Trophoblast cell (in vitro differentiated cells and primary cell): ENCODE measurements at regions not wholly inside any gene's neighbourhood (a gene's known extent, or its start where the extent isn't known, plus 50 kb on each side); places are given as distances from the start of the nearest gene placed in this dataset.

ENCODE experiments used
- DNase-seq, 2 donors: peaks; one replicate each; pipeline ENCODE4 v3.0.0-alpha.2; 2016
- H2AFZ ChIP-seq: 2 replicates; pipeline ENCODE4 v1.6.1; 2013; ENCODE audit warnings: low read length, moderate library complexity, mild to moderate bottlenecking; ENCODE audit not compliant: insufficient read depth, poor library complexity
- H2AK5ac ChIP-seq: 2 replicates; pipeline ENCODE4 v1.6.1; 2013; ENCODE audit warnings: mild to moderate bottlenecking, low read length
- H2BK120ac ChIP-seq: 2 replicates; pipeline ENCODE4 v1.6.1; 2013; ENCODE audit warnings: low read length, mild to moderate bottlenecking, moderate library complexity; ENCODE audit not compliant: insufficient read depth, poor library complexity
- H2BK12ac ChIP-seq: 2 replicates; pipeline ENCODE4 v1.6.1; 2013; ENCODE audit warnings: mild to moderate bottlenecking, low read length, moderate library complexity
- H2BK5ac ChIP-seq: 2 replicates; pipeline ENCODE4 v1.6.1; 2013; ENCODE audit warnings: low read length, low read depth, moderate library complexity, mild to moderate bottlenecking; ENCODE audit not compliant: poor library complexity
- H3K14ac ChIP-seq: 2 replicates; pipeline ENCODE4 v1.6.1; 2013; ENCODE audit warnings: mild to moderate bottlenecking, low read length
- H3K18ac ChIP-seq: 2 replicates; pipeline ENCODE4 v1.6.1; 2013; ENCODE audit warnings: mild to moderate bottlenecking, low read length
- H3K23ac ChIP-seq: 2 replicates; pipeline ENCODE4 v1.6.1; 2013; ENCODE audit warnings: low read length
- H3K27ac ChIP-seq: 2 replicates; pipeline ENCODE4 v1.5.1; 2013; ENCODE audit warnings: low read depth, mild to moderate bottlenecking, inconsistent platforms, low read length, moderate library complexity
- H3K27me3 ChIP-seq: 2 replicates; pipeline ENCODE4 v1.6.1; 2013; ENCODE audit warnings: inconsistent platforms, mild to moderate bottlenecking, low read length, moderate library complexity; ENCODE audit not compliant: insufficient read depth
- H3K36me3 ChIP-seq, 2 experiments: 1 replicate in 1 of 2; 2 replicates in 1 of 2; pipeline ENCODE4 v1.6.1; 2013; ENCODE audit warnings: low read length in 2 of 2, mild to moderate bottlenecking in 2 of 2, moderate library complexity in 1 of 2; ENCODE audit not compliant: insufficient read depth in 2 of 2, control insufficient read depth in 1 of 2
- H3K4ac ChIP-seq: 2 replicates; pipeline ENCODE4 v1.6.1; 2013; ENCODE audit warnings: low read depth, mild to moderate bottlenecking, low read length, moderate library complexity
- H3K4me1 ChIP-seq, 2 experiments: 1 replicate in 1 of 2; 2 replicates in 1 of 2; pipeline ENCODE4 v1.6.1; 2013; ENCODE audit warnings: low read length in 2 of 2, mild to moderate bottlenecking in 2 of 2, moderate library complexity in 1 of 2; ENCODE audit not compliant: insufficient read depth in 2 of 2, control insufficient read depth in 1 of 2
- H3K4me2 ChIP-seq: 2 replicates; pipeline ENCODE4 v1.6.1; 2013; ENCODE audit warnings: inconsistent platforms, mild to moderate bottlenecking, low read length, moderate library complexity
- H3K4me3 ChIP-seq: 2 replicates; pipeline ENCODE4 v1.5.1; 2013; ENCODE audit warnings: mild to moderate bottlenecking, low read depth, low read length, inconsistent platforms
- H3K79me1 ChIP-seq: one replicate; pipeline ENCODE4 v1.6.1; 2013; ENCODE audit warnings: low read length
- H3K79me2 ChIP-seq: 2 replicates; pipeline ENCODE4 v1.6.1; 2013; ENCODE audit warnings: low read length, mild to moderate bottlenecking; ENCODE audit not compliant: control insufficient read depth, insufficient read depth, poor library complexity
- H3K9ac ChIP-seq: 2 replicates; pipeline ENCODE4 v1.6.1; 2013; ENCODE audit warnings: mild to moderate bottlenecking, low read length
- H3K9me3 ChIP-seq: 2 replicates; pipeline ENCODE4 v1.6.1; 2013; ENCODE audit warnings: low read depth, mild to moderate bottlenecking, control low read depth, inconsistent platforms, low read length; ENCODE audit not compliant: insufficient read depth
- H4K12ac ChIP-seq: 2 replicates; pipeline ENCODE4 v1.6.1; 2013; ENCODE audit warnings: low read depth, mild to moderate bottlenecking, low read length, moderate library complexity
- H4K8ac ChIP-seq: 2 replicates; pipeline ENCODE4 v1.6.1; 2013; ENCODE audit warnings: low read depth, mild to moderate bottlenecking, low read length, moderate library complexity
- H4K91ac ChIP-seq: one replicate; pipeline ENCODE4 v1.6.1; 2013; ENCODE audit warnings: low read depth, mild to moderate bottlenecking, low read length, moderate library complexity
- WGBS: extraction: QIAGEN DNeasy Blood & Tissue Kit; methylation state at CpG from one replicate; pipeline ENCODE4 v1.1.7; 2013; ENCODE audit warnings: missing lambda C conversion rate; ENCODE audit not compliant: insufficient read length, insufficient coverage; ENCODE audit errors: extremely low coverage; 5-methylcytosine and 5-hydroxymethylcytosine counted together

- Histone ChIP-seq H3K14ac (no peak overlapping the region), H3K4ac (no peak overlapping the region), H3K9ac (no peak overlapping the region), H3K79me1 (no peaks in the 10 kb centered on the region), H2AK5ac (no peak overlapping the region), H3K4me2 (no peak overlapping the region), H3K18ac (no peak overlapping the region), H3K27ac (no peak overlapping the region), H3K36me3 (no peaks in the 10 kb centered on the region), H3K9me3 (no peaks in the 10 kb centered on the region), H4K12ac (no peak overlapping the region), H3K79me2 (no peaks in the 10 kb centered on the region), H4K91ac (no peak overlapping the region), H2AFZ (no peak overlapping the region), H4K8ac (no peak overlapping the region), H2BK120ac (no peak overlapping the region), H3K23ac (no peak overlapping the region), H3K27me3 (no peaks in the 10 kb centered on the region), H2BK12ac (no peak overlapping the region), H3K4me1 (no peaks in the 10 kb centered on the region), H2BK5ac (no peak overlapping the region), H3K4me3 (no peak overlapping the region)
- no peak for DNase-seq
- WGBS, result no CpG with 5 or more reads among the region's 3 CpGs
These were observed 57.6 kb upstream of the STK17B start for GRCh38 chr2:196229013-196229412.

- no CpG with 5 or more reads among the region's 13 CpGs for WGBS
- H3K4ac ChIP-seq, result no peak overlapping the region
- no peaks in the 10 kb centered on the region for H3K79me2 ChIP-seq
- no peak for DNase-seq
- no peak overlapping the region for H2BK120ac ChIP-seq
- H2BK5ac ChIP-seq, result no peak overlapping the region
- H3K14ac ChIP-seq, result no peak overlapping the region
- no peak overlapping the region for H2BK12ac ChIP-seq
- no peaks in the 10 kb centered on the region for H3K9me3 ChIP-seq
- H3K18ac ChIP-seq, result no peak overlapping the region
- no peaks in the 10 kb centered on the region for H3K27me3 ChIP-seq
- H4K91ac ChIP-seq, result no peak overlapping the region
- no peak overlapping the region for H4K12ac ChIP-seq
- no peak overlapping the region for H3K23ac ChIP-seq
- no peak overlapping the region for H3K9ac ChIP-seq
- H3K4me2 ChIP-seq, result no peak overlapping the region
- H3K79me1 ChIP-seq, result no peaks in the 10 kb centered on the region
- no peak overlapping the region for H2AK5ac ChIP-seq
- H4K8ac ChIP-seq, result no peak overlapping the region
- no peaks in the 10 kb centered on the region for H3K4me1 ChIP-seq
- H3K4me3 ChIP-seq, result no peak overlapping the region
- no peak overlapping the region for H2AFZ ChIP-seq
- H3K27ac ChIP-seq, result no peak overlapping the region
- H3K36me3 ChIP-seq, result no peaks in the 10 kb centered on the region
These were observed 58.9 kb upstream of the STK17B start for GRCh38 chr2:196230061-196230854.

GRCh38 chr2:196233021-196233804, 61.8 kb upstream of the STK17B start:
- Histone ChIP-seq H3K9ac (no peak overlapping the region), H3K36me3 (no peaks in the 10 kb centered on the region), H3K4me1 (no peaks in the 10 kb centered on the region), H3K14ac (no peak overlapping the region), H4K8ac (no peak overlapping the region), H2BK5ac (no peak overlapping the region), H3K4me3 (no peak overlapping the region), H3K4ac (no peak overlapping the region), H2AK5ac (no peak overlapping the region), H4K12ac (no peak overlapping the region), H3K18ac (no peak overlapping the region), H2BK12ac (no peak overlapping the region), H3K27ac (no peak overlapping the region), H3K27me3 (no peaks in the 10 kb centered on the region), H3K79me2 (no peaks in the 10 kb centered on the region), H3K79me1 (no peaks in the 10 kb centered on the region), H3K9me3 (no peaks in the 10 kb centered on the region), H4K91ac (no peak overlapping the region), H2BK120ac (no peak overlapping the region), H2AFZ (no peak overlapping the region), H3K23ac (no peak overlapping the region), H3K4me2 (no peak overlapping the region)
- WGBS, result no CpG with 5 or more reads among the region's 5 CpGs
- DNase-seq, result peak in 1 of 2 donors; percentile 89

GRCh38 chr2:196233805-196234475, 62.6 kb upstream of the STK17B start:
- no peak overlapping the region for H3K27ac ChIP-seq
- no peak overlapping the region for H2BK12ac ChIP-seq
- no peak overlapping the region for H4K8ac ChIP-seq
- H2BK5ac ChIP-seq, result no peak overlapping the region
- H2AFZ ChIP-seq, result no peak overlapping the region
- H3K18ac ChIP-seq, result no peak overlapping the region
- H2BK120ac ChIP-seq, result no peak overlapping the region
- H3K9me3 ChIP-seq, result no peaks in the 10 kb centered on the region
- no peak overlapping the region for H2AK5ac ChIP-seq
- H3K14ac ChIP-seq, result no peak overlapping the region
- H3K4me3 ChIP-seq, result no peak overlapping the region
- peaks cover 0 to 1% of the 10 kb centered on the region in 2 experiments for H3K4me1 ChIP-seq
- no peak overlapping the region for H3K4me2 ChIP-seq
- H4K91ac ChIP-seq, result no peak overlapping the region
- no peaks in the 10 kb centered on the region for H3K79me1 ChIP-seq
- no peaks in the 10 kb centered on the region for H3K79me2 ChIP-seq
- no peak overlapping the region for H3K9ac ChIP-seq
- no peak overlapping the region for H3K4ac ChIP-seq
- H3K27me3 ChIP-seq, result no peaks in the 10 kb centered on the region
- no CpG with 5 or more reads among the region's 4 CpGs for WGBS
- H3K23ac ChIP-seq, result no peak overlapping the region
- no peak for DNase-seq
- H3K36me3 ChIP-seq, result no peaks in the 10 kb centered on the region
- H4K12ac ChIP-seq, result no peak overlapping the region
